SK-N-SH (cell line): ENCODE measurements at regions not wholly inside any gene's neighbourhood (a gene's known extent, or its start where the extent isn't known, plus 50 kb on each side); places are given as distances from the start of the nearest gene placed in this dataset.

ENCODE experiments used
- CTCF ChIA-PET: fragments of 300-600, 350-600 bp; formaldehyde crosslinking; extraction: SDS; loops from one replicate; lab custom pipeline; 2021; lab: Yijun Ruan, JAX
- POLR2A ChIA-PET: fragments of 350-600 bp; sonication (Branson Sonifier 250); formaldehyde crosslinking; extraction: SDS; loops from one replicate; lab custom pipeline; 2020; ENCODE audit warnings: antibody characterized with exemption, inconsistent platforms; lab: Yijun Ruan, JAX
- DNase-seq: peaks from one replicate; pipeline ENCODE4 v3.0.0; 2012
- H2AFZ ChIP-seq: fragments of 200-600 bp; sonication (generic); 2 replicates; pipeline ENCODE4 v1.8.1; 2016; ENCODE audit warnings: antibody characterized with exemption, mild to moderate bottlenecking, low read depth
- H3F3A ChIP-seq: fragments of 200-600 bp; sonication (generic); replicated peaks from 2 replicates; pipeline ENCODE3; 2016; ENCODE audit warnings: antibody characterized with exemption, mild to moderate bottlenecking; ENCODE audit not compliant: insufficient read depth
- H3K27ac ChIP-seq, 2 experiments: fragments of 200-500 bp in 1 of 2; fragments of 200-600 bp in 1 of 2; sonication (Bioruptor generic) in 1 of 2; sonication (generic), shearing (Covaris generic) in 1 of 2; 2 replicates each; pipeline versions ENCODE4 v1.5.1 to v1.6.1; 2014 to 2016; ENCODE audit warnings: low read depth in 2 of 2, inconsistent platforms in 1 of 2, low read length in 1 of 2, mild to moderate bottlenecking in 1 of 2, mixed read lengths in 1 of 2
- H3K27me3 ChIP-seq: fragments of 200-600 bp; sonication (generic), shearing (Covaris generic); 2 replicates; pipeline ENCODE4 v1.6.1; 2016; ENCODE audit warnings: mixed run types; ENCODE audit not compliant: insufficient read depth
- H3K36me3 ChIP-seq, 2 experiments: fragments of 200-500 bp in 1 of 2; fragments of 200-600 bp in 1 of 2; sonication (Bioruptor generic) in 1 of 2; sonication (generic) in 1 of 2; replicated peaks in 1 of 2; 2 replicates each; pipeline versions ENCODE3 to v1.5.1; 2014 to 2016; ENCODE audit warnings: low read length in 1 of 2, mild to moderate bottlenecking in 1 of 2; ENCODE audit not compliant: insufficient read depth in 2 of 2, control insufficient read depth in 1 of 2
- H3K4me1 ChIP-seq, 2 experiments: fragments of 200-500 bp in 1 of 2; fragments of 200-600 bp in 1 of 2; sonication (Bioruptor generic) in 1 of 2; sonication (generic), shearing (Covaris generic) in 1 of 2; 2 replicates each; pipeline versions ENCODE4 v1.5.1 to v1.6.1; 2014 to 2016; ENCODE audit warnings: low read depth in 1 of 2, low read length in 1 of 2, mixed run types in 1 of 2; ENCODE audit not compliant: insufficient read depth in 2 of 2, control insufficient read depth in 1 of 2
- H3K4me2 ChIP-seq: fragments of 200-600 bp; sonication (generic), shearing (Covaris generic); 2 replicates; pipeline ENCODE4 v1.6.1; 2017; ENCODE audit warnings: mixed run types
- H3K4me3 ChIP-seq, 2 experiments: fragments of 200-500 bp in 1 of 2; fragments of 200-600 bp in 1 of 2; sonication (Bioruptor generic) in 1 of 2; sonication (generic), shearing (Covaris generic) in 1 of 2; 2 replicates each; pipeline versions ENCODE4 v1.5.1 to v1.8.1; 2014 to 2016; ENCODE audit warnings: low read depth in 2 of 2, inconsistent platforms in 1 of 2, low read length in 1 of 2, mild to moderate bottlenecking in 1 of 2, mixed read lengths in 1 of 2, moderate library complexity in 1 of 2
- H3K79me2 ChIP-seq: fragments of 200-600 bp; sonication (generic); 2 replicates; pipeline ENCODE4 v1.8.1; 2017; ENCODE audit warnings: mild to moderate bottlenecking; ENCODE audit not compliant: insufficient read depth
- H3K9ac ChIP-seq: fragments of 200-600 bp; sonication (generic); 2 replicates; pipeline ENCODE4 v1.6.1; 2017; ENCODE audit warnings: mixed run types
- H3K9me2 ChIP-seq: fragments of 200-600 bp; sonication (generic); 2 replicates; pipeline ENCODE4 v1.6.1; 2017; ENCODE audit warnings: mixed run types
- H3K9me3 ChIP-seq: fragments of 200-600 bp; sonication (generic); 2 replicates; pipeline ENCODE4 v1.6.1; 2017; ENCODE audit warnings: mixed run types, mild to moderate bottlenecking, moderate library complexity
- H4K20me1 ChIP-seq: fragments of 200-600 bp; sonication (generic); 2 replicates; pipeline ENCODE4 v1.6.1; 2017; ENCODE audit warnings: mild to moderate bottlenecking, mixed run types; ENCODE audit not compliant: insufficient read depth
- CHD2 ChIP-seq: fragments of 150-350 bp; IDR thresholded peaks from 2 replicates; pipeline ENCODE4 v1.6.1; 2018; ENCODE audit warnings: low read length; ENCODE audit not compliant: partially characterized antibody
- ELF1 ChIP-seq: IDR thresholded peaks from 2 replicates; pipeline ENCODE4 v1.4.0; 2012
- EZH2phosphoT487 ChIP-seq: fragments of 200-600 bp; sonication (generic); IDR thresholded peaks from 2 replicates; pipeline ENCODE4 v1.6.1; 2017; ENCODE audit warnings: low read depth, mixed run types, mild to moderate bottlenecking, antibody characterized with exemption, moderate library complexity, borderline replicate concordance
- GABPA ChIP-seq: IDR thresholded peaks from 2 replicates; pipeline ENCODE4 v1.4.0; 2012; ENCODE audit warnings: low read depth, mild to moderate bottlenecking
- JUND ChIP-seq: IDR thresholded peaks from 2 replicates; pipeline ENCODE4 v1.4.0; 2012
- POLR2AphosphoS5 ChIP-seq: IDR thresholded peaks from 2 replicates; pipeline ENCODE4 v1.6.1; 2012; ENCODE audit warnings: low read depth, low read length
- RXRA ChIP-seq: IDR thresholded peaks from 2 replicates; pipeline ENCODE4 v1.4.0; 2012; ENCODE audit warnings: low read depth, mild to moderate bottlenecking, borderline replicate concordance
- TAF1 ChIP-seq: IDR thresholded peaks from 2 replicates; pipeline ENCODE4 v1.6.1; 2012; ENCODE audit warnings: low read depth, mild to moderate bottlenecking, low read length, moderate library complexity, borderline replicate concordance
- TEAD4 ChIP-seq: IDR thresholded peaks from 2 replicates; pipeline ENCODE4 v1.4.0; 2012; ENCODE audit warnings: mild to moderate bottlenecking, borderline replicate concordance; ENCODE audit not compliant: insufficient read depth
- WGBS: methylation state at CpG from one replicate; pipeline ENCODE4 v1.1.6; 2017; ENCODE audit warnings: low lambda C conversion rate; 5-methylcytosine and 5-hydroxymethylcytosine counted together
- TF ChIP-seq, protein P1 (sequence below): fragments of 200-600 bp; sonication (generic); IDR thresholded peaks from 2 replicates; pipeline ENCODE4 v1.6.1; 2017; ENCODE audit warnings: antibody characterized with exemption, mild to moderate bottlenecking, moderate library complexity
- TF ChIP-seq, protein P2 (sequence below): IDR thresholded peaks from 2 replicates; pipeline ENCODE4 v1.6.1; 2012; ENCODE audit warnings: mild to moderate bottlenecking, low read depth, low read length, moderate library complexity
- TF ChIP-seq, protein P3 (sequence below): IDR thresholded peaks from 2 replicates; pipeline ENCODE4; 2012
- TF ChIP-seq, protein P4 (sequence below): IDR thresholded peaks from 2 replicates; pipeline ENCODE4 v1.4.0; 2012; ENCODE audit warnings: low read depth, borderline replicate concordance

DNA sequence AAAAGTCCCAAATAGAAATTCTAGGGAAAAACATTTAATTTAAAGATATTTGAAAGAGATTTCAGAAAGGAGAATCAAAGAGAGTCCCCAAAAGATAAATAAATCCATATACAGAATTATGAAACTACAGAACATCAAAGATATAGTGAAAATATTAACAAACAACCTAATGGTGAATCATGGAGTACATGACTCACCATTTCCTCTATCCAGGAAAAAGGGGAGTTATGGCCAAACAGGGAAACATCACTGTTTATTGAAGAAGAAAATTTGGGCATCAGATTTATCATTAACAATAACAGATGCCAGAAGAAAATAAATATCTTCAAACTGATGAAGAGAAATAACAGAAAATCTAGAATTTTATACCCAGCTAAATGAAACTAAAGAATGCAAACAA, 448.3 kb downstream of the CDH2 start:
- H4K20me1 ChIP-seq: no peaks in the 10 kb centered on the region
- no peaks in the 10 kb centered on the region for H3K9me3 ChIP-seq
- no peak overlapping the region for H3K9ac ChIP-seq
- H2AFZ ChIP-seq: no peak overlapping the region
- no peaks in the 10 kb centered on the region for H3K79me2 ChIP-seq
- H3K36me3 ChIP-seq: no peaks in the 10 kb centered on the region
- peaks cover under 1% of the 10 kb centered on the region for H3F3A ChIP-seq
- ChIA-PET CTCF (interaction anchor here (1.3 kb wide), 1 partner anchor 24 kb away, joined by 3 read pairs; no protein-coding TSS in a partner anchor), POLR2A (no interaction called here)
- H3K27me3 ChIP-seq: no peaks in the 10 kb centered on the region
- no peaks in the 10 kb centered on the region for H3K4me1 ChIP-seq
- peaks cover 3% of the 10 kb centered on the region; the same call in 1 of the 2 replicates for H3K9me2 ChIP-seq
- no peak for TF ChIP-seq POLR2AphosphoS5
- TF ChIP-seq, protein P1, sequence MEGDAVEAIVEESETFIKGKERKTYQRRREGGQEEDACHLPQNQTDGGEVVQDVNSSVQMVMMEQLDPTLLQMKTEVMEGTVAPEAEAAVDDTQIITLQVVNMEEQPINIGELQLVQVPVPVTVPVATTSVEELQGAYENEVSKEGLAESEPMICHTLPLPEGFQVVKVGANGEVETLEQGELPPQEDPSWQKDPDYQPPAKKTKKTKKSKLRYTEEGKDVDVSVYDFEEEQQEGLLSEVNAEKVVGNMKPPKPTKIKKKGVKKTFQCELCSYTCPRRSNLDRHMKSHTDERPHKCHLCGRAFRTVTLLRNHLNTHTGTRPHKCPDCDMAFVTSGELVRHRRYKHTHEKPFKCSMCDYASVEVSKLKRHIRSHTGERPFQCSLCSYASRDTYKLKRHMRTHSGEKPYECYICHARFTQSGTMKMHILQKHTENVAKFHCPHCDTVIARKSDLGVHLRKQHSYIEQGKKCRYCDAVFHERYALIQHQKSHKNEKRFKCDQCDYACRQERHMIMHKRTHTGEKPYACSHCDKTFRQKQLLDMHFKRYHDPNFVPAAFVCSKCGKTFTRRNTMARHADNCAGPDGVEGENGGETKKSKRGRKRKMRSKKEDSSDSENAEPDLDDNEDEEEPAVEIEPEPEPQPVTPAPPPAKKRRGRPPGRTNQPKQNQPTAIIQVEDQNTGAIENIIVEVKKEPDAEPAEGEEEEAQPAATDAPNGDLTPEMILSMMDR: no peak
- no peak for TF ChIP-seq JUND
- no peak for TF ChIP-seq CHD2
- no peak for TF ChIP-seq ELF1
- TF ChIP-seq RXRA: no peak
- TF ChIP-seq, protein P2, sequence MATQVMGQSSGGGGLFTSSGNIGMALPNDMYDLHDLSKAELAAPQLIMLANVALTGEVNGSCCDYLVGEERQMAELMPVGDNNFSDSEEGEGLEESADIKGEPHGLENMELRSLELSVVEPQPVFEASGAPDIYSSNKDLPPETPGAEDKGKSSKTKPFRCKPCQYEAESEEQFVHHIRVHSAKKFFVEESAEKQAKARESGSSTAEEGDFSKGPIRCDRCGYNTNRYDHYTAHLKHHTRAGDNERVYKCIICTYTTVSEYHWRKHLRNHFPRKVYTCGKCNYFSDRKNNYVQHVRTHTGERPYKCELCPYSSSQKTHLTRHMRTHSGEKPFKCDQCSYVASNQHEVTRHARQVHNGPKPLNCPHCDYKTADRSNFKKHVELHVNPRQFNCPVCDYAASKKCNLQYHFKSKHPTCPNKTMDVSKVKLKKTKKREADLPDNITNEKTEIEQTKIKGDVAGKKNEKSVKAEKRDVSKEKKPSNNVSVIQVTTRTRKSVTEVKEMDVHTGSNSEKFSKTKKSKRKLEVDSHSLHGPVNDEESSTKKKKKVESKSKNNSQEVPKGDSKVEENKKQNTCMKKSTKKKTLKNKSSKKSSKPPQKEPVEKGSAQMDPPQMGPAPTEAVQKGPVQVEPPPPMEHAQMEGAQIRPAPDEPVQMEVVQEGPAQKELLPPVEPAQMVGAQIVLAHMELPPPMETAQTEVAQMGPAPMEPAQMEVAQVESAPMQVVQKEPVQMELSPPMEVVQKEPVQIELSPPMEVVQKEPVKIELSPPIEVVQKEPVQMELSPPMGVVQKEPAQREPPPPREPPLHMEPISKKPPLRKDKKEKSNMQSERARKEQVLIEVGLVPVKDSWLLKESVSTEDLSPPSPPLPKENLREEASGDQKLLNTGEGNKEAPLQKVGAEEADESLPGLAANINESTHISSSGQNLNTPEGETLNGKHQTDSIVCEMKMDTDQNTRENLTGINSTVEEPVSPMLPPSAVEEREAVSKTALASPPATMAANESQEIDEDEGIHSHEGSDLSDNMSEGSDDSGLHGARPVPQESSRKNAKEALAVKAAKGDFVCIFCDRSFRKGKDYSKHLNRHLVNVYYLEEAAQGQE: no peak
- no peak overlapping the region for H3K27ac ChIP-seq
- DNase-seq: no peak
- H3K4me3 ChIP-seq: no peak overlapping the region
- H3K4me2 ChIP-seq: no peak overlapping the region

DNA sequence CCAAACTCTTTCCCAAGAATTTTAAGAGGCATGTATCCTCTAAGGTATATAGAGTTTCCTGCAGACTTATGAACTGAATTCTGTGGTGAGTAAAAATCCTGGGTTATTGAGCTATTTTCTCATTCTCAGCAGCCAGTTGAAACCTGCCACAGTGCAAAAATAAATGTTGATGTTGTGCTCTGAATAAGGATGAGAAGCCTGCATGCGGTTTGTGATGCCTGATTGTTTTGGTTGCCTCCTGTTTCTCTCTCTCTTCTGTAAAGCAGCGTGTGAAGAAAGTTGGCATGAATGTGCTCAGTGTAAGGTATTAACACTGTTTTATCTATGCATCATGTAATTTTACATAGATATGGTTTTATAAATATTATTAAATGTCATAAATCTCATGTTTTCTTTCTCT, 452.6 kb downstream of the CDH2 start:
- H3K9me3 ChIP-seq: no peaks in the 10 kb centered on the region
- H3K79me2 ChIP-seq: no peaks in the 10 kb centered on the region
- no peak overlapping the region for H3K4me3 ChIP-seq
- H2AFZ ChIP-seq: no peak overlapping the region
- 79% methylated on average over 2 of the region's 2 CpGs for WGBS
- DNase-seq: no peak
- H3K9me2 ChIP-seq: no peaks in the 10 kb centered on the region
- ChIA-PET POLR2A (no interaction called here), CTCF (no interaction called here)
- no peak overlapping the region for H3K9ac ChIP-seq
- no peaks in the 10 kb centered on the region for H3K36me3 ChIP-seq
- no peaks in the 10 kb centered on the region for H3K27me3 ChIP-seq
- no peak overlapping the region for H3K4me2 ChIP-seq
- H3K4me1 ChIP-seq: no peaks in the 10 kb centered on the region
- H3F3A ChIP-seq: peaks cover 12% of the 10 kb centered on the region
- TF ChIP-seq GABPA (no peak), TEAD4 (no peak), TAF1 (no peak), EZH2phosphoT487 (no peak)
- TF ChIP-seq, protein P3, sequence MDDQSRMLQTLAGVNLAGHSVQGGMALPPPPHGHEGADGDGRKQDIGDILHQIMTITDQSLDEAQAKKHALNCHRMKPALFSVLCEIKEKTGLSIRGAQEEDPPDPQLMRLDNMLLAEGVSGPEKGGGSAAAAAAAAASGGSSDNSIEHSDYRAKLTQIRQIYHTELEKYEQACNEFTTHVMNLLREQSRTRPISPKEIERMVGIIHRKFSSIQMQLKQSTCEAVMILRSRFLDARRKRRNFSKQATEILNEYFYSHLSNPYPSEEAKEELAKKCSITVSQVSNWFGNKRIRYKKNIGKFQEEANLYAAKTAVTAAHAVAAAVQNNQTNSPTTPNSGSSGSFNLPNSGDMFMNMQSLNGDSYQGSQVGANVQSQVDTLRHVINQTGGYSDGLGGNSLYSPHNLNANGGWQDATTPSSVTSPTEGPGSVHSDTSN: no peak
- TF ChIP-seq, protein P4, sequence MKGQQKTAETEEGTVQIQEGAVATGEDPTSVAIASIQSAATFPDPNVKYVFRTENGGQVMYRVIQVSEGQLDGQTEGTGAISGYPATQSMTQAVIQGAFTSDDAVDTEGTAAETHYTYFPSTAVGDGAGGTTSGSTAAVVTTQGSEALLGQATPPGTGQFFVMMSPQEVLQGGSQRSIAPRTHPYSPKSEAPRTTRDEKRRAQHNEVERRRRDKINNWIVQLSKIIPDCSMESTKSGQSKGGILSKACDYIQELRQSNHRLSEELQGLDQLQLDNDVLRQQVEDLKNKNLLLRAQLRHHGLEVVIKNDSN: no peak
- H3K27ac ChIP-seq: no peak overlapping the region
- H4K20me1 ChIP-seq: no peaks in the 10 kb centered on the region
